ENCODE measurements at regions not wholly inside any gene's neighbourhood (a gene's known extent, or its start where the extent isn't known, plus 50 kb on each side); places are given as distances from the start of the nearest gene placed in this dataset.

- TF ChIP-seq EGR1 (IDR thresholded peaks at IDR 0.05; ENCODE audit: low read depth) (no peak), POLR2A (IDR thresholded peaks at IDR 0.05; ENCODE audit: borderline replicate concordance, extremely low read depth, insufficient read depth, insufficient read length) (no peak), ZNF274 (IDR thresholded peaks at IDR 0.05; ENCODE audit: low read depth, low read length) (no peak), RAD21 (IDR thresholded peaks at IDR 0.05; ENCODE audit: low read depth) (no peak)
- TF ChIP-seq, protein P1, sequence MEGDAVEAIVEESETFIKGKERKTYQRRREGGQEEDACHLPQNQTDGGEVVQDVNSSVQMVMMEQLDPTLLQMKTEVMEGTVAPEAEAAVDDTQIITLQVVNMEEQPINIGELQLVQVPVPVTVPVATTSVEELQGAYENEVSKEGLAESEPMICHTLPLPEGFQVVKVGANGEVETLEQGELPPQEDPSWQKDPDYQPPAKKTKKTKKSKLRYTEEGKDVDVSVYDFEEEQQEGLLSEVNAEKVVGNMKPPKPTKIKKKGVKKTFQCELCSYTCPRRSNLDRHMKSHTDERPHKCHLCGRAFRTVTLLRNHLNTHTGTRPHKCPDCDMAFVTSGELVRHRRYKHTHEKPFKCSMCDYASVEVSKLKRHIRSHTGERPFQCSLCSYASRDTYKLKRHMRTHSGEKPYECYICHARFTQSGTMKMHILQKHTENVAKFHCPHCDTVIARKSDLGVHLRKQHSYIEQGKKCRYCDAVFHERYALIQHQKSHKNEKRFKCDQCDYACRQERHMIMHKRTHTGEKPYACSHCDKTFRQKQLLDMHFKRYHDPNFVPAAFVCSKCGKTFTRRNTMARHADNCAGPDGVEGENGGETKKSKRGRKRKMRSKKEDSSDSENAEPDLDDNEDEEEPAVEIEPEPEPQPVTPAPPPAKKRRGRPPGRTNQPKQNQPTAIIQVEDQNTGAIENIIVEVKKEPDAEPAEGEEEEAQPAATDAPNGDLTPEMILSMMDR (IDR thresholded peaks at IDR 0.05 in 2 of 3, conservative IDR thresholded peaks at IDR 0.05 in 1 of 3; ENCODE audit: borderline replicate concordance in 1 of 3, insufficient read depth in 1 of 3, low read depth in 2 of 3, low read length in 2 of 3) = no peak
- TF ChIP-seq, protein P2, sequence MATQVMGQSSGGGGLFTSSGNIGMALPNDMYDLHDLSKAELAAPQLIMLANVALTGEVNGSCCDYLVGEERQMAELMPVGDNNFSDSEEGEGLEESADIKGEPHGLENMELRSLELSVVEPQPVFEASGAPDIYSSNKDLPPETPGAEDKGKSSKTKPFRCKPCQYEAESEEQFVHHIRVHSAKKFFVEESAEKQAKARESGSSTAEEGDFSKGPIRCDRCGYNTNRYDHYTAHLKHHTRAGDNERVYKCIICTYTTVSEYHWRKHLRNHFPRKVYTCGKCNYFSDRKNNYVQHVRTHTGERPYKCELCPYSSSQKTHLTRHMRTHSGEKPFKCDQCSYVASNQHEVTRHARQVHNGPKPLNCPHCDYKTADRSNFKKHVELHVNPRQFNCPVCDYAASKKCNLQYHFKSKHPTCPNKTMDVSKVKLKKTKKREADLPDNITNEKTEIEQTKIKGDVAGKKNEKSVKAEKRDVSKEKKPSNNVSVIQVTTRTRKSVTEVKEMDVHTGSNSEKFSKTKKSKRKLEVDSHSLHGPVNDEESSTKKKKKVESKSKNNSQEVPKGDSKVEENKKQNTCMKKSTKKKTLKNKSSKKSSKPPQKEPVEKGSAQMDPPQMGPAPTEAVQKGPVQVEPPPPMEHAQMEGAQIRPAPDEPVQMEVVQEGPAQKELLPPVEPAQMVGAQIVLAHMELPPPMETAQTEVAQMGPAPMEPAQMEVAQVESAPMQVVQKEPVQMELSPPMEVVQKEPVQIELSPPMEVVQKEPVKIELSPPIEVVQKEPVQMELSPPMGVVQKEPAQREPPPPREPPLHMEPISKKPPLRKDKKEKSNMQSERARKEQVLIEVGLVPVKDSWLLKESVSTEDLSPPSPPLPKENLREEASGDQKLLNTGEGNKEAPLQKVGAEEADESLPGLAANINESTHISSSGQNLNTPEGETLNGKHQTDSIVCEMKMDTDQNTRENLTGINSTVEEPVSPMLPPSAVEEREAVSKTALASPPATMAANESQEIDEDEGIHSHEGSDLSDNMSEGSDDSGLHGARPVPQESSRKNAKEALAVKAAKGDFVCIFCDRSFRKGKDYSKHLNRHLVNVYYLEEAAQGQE (IDR thresholded peaks at IDR 0.05; ENCODE audit: low read depth) = no peak
These were observed 236.7 kb downstream of the ENGASE start for GRCh38 chr17:79311373-79311772.
